Fibroblast of the aortic adventitia (primary cell): ENCODE measurements at regions not wholly inside any gene's neighbourhood (a gene's known extent, or its start where the extent isn't known, plus 50 kb on each side); places are given as distances from the start of the nearest gene placed in this dataset.

Source experiments
- DNase-seq: peaks from one replicate; pipeline ENCODE4 v3.0.0-alpha.2; 2010; ENCODE audit warnings: low read depth
- H3K4me3 ChIP-seq: 2 replicates; pipeline ENCODE4 v1.5.1; 2011; ENCODE audit warnings: low read depth, mild to moderate bottlenecking, control low read depth, low read length, moderate library complexity
- CTCF ChIP-seq: IDR thresholded peaks from 2 replicates; pipeline ENCODE4 v1.5.1; 2011; ENCODE audit warnings: mild to moderate bottlenecking, low read length, control low read depth, inconsistent platforms; ENCODE audit not compliant: insufficient read depth

- no peak for TF ChIP-seq CTCF
- no peak for DNase-seq
- no peak overlapping the region for H3K4me3 ChIP-seq
These were observed 472.2 kb downstream of the MATN1 start for GRCh38 chr1:30250984-30251850.

GRCh38 chr1:30250338-30250983, 472.9 kb downstream of the MATN1 start:
- no peak overlapping the region for H3K4me3 ChIP-seq
- no peak for TF ChIP-seq CTCF
- no peak for DNase-seq

- no peak overlapping the region for H3K4me3 ChIP-seq
- no peak for TF ChIP-seq CTCF
- no peak for DNase-seq
These were observed 473.7 kb downstream of the MATN1 start for GRCh38 chr1:30249446-30250337.

GRCh38 chr1:30248774-30249173, 474.6 kb downstream of the MATN1 start:
- no peak for DNase-seq
- no peak overlapping the region for H3K4me3 ChIP-seq
- TF ChIP-seq CTCF = no peak

GRCh38 chr1:30248373-30248772, 475.0 kb downstream of the MATN1 start:
- DNase-seq = no peak
- no peak overlapping the region for H3K4me3 ChIP-seq
- no peak for TF ChIP-seq CTCF

GRCh38 chr1:30244801-30245200, 478.6 kb downstream of the MATN1 start:
- no peak for TF ChIP-seq CTCF
- DNase-seq = no peak
- no peak overlapping the region for H3K4me3 ChIP-seq
